ENCODE measurements at regions not wholly inside any gene's neighbourhood (a gene's known extent, or its start where the extent isn't known, plus 50 kb on each side); places are given as distances from the start of the nearest gene placed in this dataset.
A peak's percentile ranks its signal among the peaks of the same experiment; 100 is the strongest.

DNA sequence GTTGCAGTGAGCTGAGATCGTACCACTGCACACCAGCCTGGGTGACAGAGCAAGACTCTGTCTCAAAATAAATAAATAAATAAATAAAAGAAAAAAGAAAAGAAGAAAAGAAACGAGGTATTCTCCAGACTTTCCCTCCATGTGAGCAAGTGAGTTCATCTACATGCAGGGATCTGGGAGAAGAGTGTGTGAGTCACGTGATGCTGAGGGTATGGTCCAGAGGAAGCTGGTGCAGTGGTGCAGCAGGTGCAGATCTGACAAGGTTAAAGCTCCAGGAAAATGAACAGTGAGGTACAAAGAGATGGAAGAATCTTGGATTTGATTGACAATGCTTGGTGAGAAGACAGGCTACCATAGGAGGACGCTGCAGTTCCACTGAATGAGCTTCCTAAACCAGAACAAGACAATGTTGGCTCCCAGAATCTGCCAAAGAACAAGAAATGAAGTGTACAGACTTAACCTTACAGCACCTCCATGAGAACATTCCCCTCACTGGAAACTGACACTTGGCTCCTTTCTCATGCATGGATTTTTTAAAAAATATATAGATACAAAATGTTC, 79.5 kb upstream of the BTBD3 start:
- H2AFZ ChIP-seq = no peak overlapping the region
- ATAC-seq (no peak), DNase-seq (ENCODE audit: low spot score) (no peak)
- Mint-ChIP-seq H3K27me3 (ENCODE audit: insufficient read depth, low read depth, poor library complexity) (no peaks in the 10 kb centered on the region), H3K4me1 (no peaks in the 10 kb centered on the region), H3K36me3 (ENCODE audit: low read depth) (no peaks in the 10 kb centered on the region), H3K27ac (no peak overlapping the region), H3K4me3 (no peak overlapping the region), H3K9me3 (no peaks in the 10 kb centered on the region; the same call in 2 of the 3 replicates)
- TF ChIP-seq CREB1 (CRISPR knock-in tag; IDR thresholded peaks at IDR 0.05; ENCODE audit: low read depth) = no peak
- peak in 1 of 2 experiments; percentile 48; a peak in 2 of 4 replicates for TF ChIP-seq CTCF (conservative IDR thresholded peaks at IDR 0.05; ENCODE audit: low read depth in 2 of 2)
- TF ChIP-seq, protein P1, sequence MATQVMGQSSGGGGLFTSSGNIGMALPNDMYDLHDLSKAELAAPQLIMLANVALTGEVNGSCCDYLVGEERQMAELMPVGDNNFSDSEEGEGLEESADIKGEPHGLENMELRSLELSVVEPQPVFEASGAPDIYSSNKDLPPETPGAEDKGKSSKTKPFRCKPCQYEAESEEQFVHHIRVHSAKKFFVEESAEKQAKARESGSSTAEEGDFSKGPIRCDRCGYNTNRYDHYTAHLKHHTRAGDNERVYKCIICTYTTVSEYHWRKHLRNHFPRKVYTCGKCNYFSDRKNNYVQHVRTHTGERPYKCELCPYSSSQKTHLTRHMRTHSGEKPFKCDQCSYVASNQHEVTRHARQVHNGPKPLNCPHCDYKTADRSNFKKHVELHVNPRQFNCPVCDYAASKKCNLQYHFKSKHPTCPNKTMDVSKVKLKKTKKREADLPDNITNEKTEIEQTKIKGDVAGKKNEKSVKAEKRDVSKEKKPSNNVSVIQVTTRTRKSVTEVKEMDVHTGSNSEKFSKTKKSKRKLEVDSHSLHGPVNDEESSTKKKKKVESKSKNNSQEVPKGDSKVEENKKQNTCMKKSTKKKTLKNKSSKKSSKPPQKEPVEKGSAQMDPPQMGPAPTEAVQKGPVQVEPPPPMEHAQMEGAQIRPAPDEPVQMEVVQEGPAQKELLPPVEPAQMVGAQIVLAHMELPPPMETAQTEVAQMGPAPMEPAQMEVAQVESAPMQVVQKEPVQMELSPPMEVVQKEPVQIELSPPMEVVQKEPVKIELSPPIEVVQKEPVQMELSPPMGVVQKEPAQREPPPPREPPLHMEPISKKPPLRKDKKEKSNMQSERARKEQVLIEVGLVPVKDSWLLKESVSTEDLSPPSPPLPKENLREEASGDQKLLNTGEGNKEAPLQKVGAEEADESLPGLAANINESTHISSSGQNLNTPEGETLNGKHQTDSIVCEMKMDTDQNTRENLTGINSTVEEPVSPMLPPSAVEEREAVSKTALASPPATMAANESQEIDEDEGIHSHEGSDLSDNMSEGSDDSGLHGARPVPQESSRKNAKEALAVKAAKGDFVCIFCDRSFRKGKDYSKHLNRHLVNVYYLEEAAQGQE (IDR thresholded peaks at IDR 0.05; ENCODE audit: unreplicated experiment) = no peak
- no peaks in the 10 kb centered on the region for H3F3A ChIP-seq (replicated peaks; ENCODE audit: low read depth)
- H3K79me2 ChIP-seq (replicated peaks; ENCODE audit: insufficient read depth) = no peaks in the 10 kb centered on the region
- no peak overlapping the region for H3K27ac ChIP-seq (ENCODE audit: low read depth)
- H4K20me1 ChIP-seq (replicated peaks; ENCODE audit: insufficient read depth) = no peaks in the 10 kb centered on the region
- no peaks in the 10 kb centered on the region for H3K4me1 ChIP-seq (ENCODE audit: insufficient read depth)
- H3K36me3 ChIP-seq (ENCODE audit: insufficient read depth) = no peaks in the 10 kb centered on the region
- no peaks in the 10 kb centered on the region; the same call in 1 of the 2 replicates for H3K9me2 ChIP-seq (ENCODE audit: insufficient read depth)
- H3K4me2 ChIP-seq = no peak overlapping the region
- no peak overlapping the region for H3K4me3 ChIP-seq
- H3K27me3 ChIP-seq (ENCODE audit: insufficient read depth) = no peaks in the 10 kb centered on the region

DNA sequence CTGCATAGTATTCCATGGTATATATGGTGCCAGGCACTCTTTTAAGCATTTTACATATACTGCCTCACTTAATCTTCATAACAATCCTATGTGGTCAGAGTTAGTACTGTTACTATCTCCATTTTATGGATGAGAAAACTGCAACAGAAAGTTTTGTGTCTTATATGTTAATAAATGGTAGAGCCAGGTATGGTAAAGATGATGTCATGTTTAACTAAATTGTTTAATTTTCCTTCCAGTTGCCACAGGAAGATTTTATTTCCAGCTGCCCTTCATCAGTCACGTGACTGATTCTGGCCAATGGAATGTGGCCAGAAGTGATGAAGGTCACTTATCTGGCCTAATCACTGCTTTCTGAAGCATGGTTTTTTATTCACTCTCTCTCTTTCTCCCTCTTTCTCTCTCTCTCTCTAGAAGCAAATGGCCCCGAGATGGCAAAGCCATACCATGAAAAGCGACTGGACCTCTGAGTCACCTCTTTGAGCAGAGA, 75.7 kb upstream of the BTBD3 start:
- H3K36me3 ChIP-seq (ENCODE audit: insufficient read depth) = no peaks in the 10 kb centered on the region
- H3K27ac Mint-ChIP-seq = no peak overlapping the region
- no peaks in the 10 kb centered on the region for H4K20me1 ChIP-seq (replicated peaks; ENCODE audit: insufficient read depth)
- H2AFZ ChIP-seq = no peak overlapping the region
- no peak for DNase-seq (ENCODE audit: low spot score)
- no peak overlapping the region for H3K4me3 ChIP-seq
- no peaks in the 10 kb centered on the region for H3K4me1 ChIP-seq (ENCODE audit: insufficient read depth)
- H3K79me2 ChIP-seq (replicated peaks; ENCODE audit: insufficient read depth) = no peaks in the 10 kb centered on the region
- ATAC-seq = no peak
- H3K27ac ChIP-seq (ENCODE audit: low read depth) = no peak overlapping the region
- H3K4me2 ChIP-seq = no peak overlapping the region
- no peaks in the 10 kb centered on the region for H3K36me3 Mint-ChIP-seq (ENCODE audit: low read depth)
- H3K4me3 Mint-ChIP-seq = no peak overlapping the region
- no peaks in the 10 kb centered on the region for H3K9me3 Mint-ChIP-seq
- H3K4me1 Mint-ChIP-seq = no peaks in the 10 kb centered on the region
- H3K27me3 Mint-ChIP-seq (ENCODE audit: insufficient read depth, low read depth, poor library complexity) = no peaks in the 10 kb centered on the region
- H3K9me2 ChIP-seq (ENCODE audit: insufficient read depth) = peaks cover 13% of the 10 kb centered on the region
- no peaks in the 10 kb centered on the region for H3K27me3 ChIP-seq (ENCODE audit: insufficient read depth)
- no peaks in the 10 kb centered on the region for H3F3A ChIP-seq (replicated peaks; ENCODE audit: low read depth)
- TF ChIP-seq STAT1 (IDR thresholded peaks at IDR 0.05; ENCODE audit: unreplicated experiment) = no peak
- no peak for TF ChIP-seq NANOG (IDR thresholded peaks at IDR 0.05; ENCODE audit: borderline replicate concordance)
- TF ChIP-seq EZH2phosphoT487 (IDR thresholded peaks at IDR 0.05; ENCODE audit: unreplicated experiment) = no peak
- TF ChIP-seq ZNF114 (CRISPR knock-in tag; IDR thresholded peaks at IDR 0.05) = no peak
- TF ChIP-seq, protein P1 (IDR thresholded peaks at IDR 0.05; ENCODE audit: unreplicated experiment) = no peak
- no peak for TF ChIP-seq ETS1 (IDR thresholded peaks at IDR 0.05)
- no peak for TF ChIP-seq ZNF331 (CRISPR knock-in tag; IDR thresholded peaks at IDR 0.05; ENCODE audit: low read depth)
- no peak for TF ChIP-seq EZH2 (IDR thresholded peaks at IDR 0.05; ENCODE audit: low read depth, unreplicated experiment)
- TF ChIP-seq CTCF (conservative IDR thresholded peaks at IDR 0.05; ENCODE audit: low read depth in 2 of 2) = no peak
- no peak for TF ChIP-seq CREB1 (CRISPR knock-in tag; IDR thresholded peaks at IDR 0.05; ENCODE audit: low read depth)

All from GM23338 (cell line).